Fibroblast of gingiva (primary cell): ENCODE measurements at regions not wholly inside any gene's neighbourhood (a gene's known extent, or its start where the extent isn't known, plus 50 kb on each side); places are given as distances from the start of the nearest gene placed in this dataset.
"Not testable (repeated sequence)": the region's sequence is repeated elsewhere in the genome, so short reads cannot be mapped to it uniquely, and the experiment has no call there.

Experiments
- DNase-seq: peaks from one replicate; pipeline ENCODE4 v3.0.0-alpha.2; 2011; ENCODE audit warnings: low read depth

DNA sequence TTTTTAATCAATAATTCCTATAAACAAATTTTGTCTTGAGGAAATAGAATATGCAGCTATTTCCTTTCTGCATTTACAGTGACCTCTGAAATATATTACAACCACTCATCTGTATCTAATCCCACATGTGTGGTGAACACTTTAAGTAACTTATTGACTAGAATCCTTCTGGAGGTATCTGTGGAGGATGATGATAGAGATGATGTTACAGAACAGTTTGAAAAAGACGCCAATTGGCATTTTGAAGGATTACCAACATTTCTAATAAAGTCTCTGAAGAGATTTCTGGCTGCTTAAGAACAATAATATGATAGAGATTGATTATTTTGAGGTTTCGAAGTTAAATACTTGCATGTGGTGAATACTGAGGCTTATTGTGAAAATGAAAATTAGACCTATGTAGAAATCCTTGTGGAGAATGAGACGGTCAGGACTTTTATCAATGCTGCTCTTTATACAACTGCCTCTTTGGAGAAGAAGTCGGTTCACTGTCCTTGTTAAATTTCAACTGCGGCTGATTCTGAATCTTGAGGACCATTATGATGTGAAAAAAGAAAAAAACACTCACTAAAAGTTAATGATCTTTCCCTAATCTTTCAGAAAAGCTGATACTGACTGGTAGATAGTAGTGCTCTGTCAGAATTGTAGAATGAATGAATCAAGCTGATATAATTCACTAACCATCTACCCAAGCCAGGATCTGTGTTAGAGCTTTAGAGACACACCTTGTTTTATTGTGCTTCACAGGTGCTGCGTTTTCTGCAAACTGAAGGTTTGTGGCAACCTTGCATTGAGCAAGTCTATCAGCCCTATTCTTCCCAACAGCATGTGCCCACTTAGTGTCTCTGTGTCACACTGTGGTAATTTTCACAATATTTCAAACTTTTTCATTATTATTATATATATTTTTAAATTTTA lies 204.7 kb downstream of the SPRY1 start:
- DNase-seq: no peak

DNA sequence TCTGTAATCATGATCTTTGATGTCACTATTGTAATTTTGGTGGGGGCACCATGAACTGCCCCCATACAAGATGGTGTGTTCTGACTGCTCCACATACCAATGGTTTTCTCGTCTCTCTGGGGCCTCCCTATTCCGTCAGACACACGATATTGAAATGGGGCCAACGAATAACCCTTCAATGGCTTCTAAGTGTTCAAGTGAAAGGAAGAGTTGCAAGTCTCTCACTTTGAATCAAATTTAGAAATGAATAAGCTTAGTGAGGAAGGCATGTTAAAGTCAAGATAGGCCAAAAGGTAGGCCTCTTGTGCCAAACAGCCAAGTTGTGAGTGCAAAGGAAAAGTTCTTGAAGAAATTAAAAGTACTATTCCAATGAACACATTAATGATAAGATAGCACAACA lies 205.4 kb downstream of the SPRY1 start:
- no peak for DNase-seq

DNA sequence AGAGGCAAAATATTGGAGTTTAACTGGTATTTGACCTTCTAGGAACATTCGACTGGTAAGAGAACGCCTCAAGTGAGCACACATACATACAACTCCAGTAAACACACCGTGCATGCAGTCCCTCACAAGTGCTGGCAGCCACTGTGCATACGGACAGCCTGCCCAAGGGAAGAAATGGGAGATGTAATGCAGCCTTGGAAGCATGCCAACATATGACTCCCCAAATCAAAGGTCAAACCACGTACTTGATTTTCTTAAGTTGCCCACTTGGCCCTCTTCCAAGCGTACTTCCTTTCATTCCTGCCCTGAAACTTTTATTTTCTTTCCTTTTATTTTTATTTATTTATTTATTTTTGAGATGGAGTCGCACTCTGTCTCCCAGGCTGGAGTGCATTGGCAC lies 206.6 kb downstream of the SPRY1 start:
- DNase-seq: peak; percentile 50

DNA sequence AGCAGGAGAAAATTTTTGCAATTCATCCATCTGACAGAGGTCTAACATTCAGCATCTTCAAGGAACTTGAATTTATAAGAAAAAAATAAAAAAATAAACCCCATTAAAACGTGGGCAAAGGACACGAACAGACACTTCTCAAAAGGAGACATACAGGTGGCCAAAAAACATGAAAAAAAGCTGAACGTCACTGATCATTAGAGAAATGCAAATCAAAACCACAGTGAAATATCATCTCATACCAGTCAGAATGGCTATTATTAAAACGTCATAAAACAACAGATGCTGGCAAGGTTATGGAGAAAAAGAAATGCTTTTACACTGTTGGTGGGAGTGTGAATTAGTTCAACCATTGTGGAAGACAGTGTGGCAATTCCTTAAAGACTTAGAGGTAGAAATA lies 209.2 kb downstream of the SPRY1 start:
- not testable (repeated sequence) for DNase-seq

DNA sequence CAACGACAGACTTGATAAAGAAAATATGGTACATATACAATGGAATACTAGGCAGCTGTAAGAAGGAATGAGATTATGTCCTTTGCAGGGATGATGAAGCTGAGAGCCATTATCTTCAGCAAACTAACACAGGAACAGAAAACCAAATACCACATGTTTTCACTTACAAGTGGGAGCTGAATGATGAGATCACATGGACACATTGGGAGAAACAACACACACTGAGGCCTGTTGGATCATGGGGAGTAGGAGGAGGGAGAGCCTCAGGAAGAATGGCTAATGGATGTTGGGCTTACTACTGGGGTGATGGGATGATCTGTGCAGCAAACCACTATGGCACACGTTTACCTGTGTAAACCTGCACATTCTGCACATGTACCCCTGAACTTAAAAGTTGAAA lies 209.7 kb downstream of the SPRY1 start:
- DNase-seq: no peak

DNA sequence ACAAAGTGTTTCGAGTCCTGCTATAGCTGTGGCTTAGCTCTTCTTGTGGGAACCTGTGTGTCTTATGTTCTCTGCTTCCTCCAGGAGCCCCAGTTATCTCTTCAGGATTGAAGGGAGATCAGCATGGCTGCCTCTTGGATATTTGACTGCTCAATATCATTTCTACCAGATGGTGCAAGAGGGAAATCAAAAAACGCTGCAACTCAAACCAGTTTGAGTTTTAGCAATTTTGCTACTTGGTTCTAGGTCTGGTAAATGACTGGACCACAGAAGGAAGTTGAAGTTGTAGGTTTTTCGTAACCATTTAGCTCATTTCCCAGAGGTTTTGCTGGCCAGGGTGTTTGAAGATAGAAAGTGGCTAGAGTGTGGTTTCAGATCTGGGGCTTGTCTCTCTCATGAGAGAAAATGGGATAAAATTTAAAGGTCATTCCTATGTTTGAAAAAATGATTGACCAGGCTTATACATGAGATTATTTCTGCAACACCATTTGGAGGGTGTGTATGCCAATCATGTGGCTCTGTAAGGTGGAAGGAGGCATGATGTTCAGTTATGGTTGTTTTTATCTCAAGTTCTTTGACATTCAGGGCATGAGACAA lies 210.4 kb downstream of the SPRY1 start:
- no peak for DNase-seq

DNA sequence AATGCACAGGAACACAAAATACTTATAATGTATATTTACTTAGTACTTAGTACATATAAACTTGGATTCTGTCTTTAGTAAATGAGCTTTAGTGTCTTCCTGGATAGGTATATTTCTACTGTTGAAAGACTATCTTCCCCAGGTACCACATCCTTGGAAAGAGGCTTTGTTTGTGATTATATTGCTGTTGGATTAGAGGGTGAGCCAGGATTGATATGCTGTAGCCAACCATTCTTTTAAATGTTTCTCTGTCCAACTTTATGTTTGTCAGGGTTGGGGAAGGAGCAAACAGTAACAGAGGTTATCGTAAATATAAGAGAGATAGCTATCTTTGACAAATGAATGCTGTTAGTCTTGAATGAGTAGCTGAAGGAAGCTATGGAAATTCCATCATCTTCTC lies 213.2 kb downstream of the SPRY1 start:
- no peak for DNase-seq

DNA sequence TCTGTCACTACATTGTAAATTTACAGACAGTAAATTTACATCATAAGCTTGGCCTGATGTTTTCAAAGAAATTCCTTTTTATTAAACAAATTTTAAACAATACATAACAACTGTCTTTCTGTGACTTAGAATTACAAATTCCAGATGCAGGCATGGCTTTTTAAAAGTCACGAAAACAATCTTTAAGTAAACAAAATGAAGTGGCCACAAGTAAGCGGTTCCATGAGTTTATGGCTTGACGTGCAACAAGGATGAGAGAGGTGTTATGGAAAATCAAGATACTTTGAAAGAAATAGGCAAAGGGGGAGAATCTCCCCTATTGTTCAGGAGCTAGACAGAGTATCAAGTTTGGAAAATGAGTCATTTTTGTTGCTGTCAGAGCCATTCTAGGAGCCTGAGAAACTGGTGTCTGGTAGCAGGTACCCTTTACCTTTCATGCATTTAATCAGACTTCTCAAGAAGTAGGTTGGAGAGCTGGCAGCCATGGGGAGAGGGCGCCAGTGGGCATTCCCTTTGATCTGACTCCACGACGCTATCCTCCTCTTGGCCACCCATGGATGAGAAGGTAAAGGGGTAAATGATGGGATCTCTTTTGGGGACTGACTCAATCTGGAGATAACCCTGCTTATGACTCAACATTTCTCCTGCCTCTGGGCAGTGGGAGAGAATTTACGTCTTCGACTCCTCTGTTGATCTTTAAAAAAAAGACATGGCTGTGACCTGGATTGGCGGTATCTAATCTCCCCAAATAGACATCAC lies 217.2 kb downstream of the SPRY1 start:
- DNase-seq: peak; percentile 40

DNA sequence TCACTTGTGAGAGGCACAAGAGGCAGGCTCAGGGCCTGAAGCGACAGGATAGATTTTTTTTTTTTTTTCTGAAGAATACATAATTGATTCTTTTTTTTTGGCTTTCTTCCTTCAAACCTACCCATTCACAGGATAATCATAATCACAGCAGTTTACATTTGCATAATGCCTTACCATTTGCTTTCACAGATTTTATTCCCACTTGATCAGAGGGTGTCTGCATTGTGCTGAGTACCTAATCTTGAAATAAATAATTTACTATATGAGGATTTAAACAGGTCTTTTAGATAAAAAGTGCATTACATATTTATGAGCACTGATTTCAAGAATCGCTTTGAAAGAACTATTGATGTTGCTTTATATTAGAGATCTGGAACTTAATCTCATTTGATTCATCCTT lies 219.3 kb downstream of the SPRY1 start:
- no peak for DNase-seq

DNA sequence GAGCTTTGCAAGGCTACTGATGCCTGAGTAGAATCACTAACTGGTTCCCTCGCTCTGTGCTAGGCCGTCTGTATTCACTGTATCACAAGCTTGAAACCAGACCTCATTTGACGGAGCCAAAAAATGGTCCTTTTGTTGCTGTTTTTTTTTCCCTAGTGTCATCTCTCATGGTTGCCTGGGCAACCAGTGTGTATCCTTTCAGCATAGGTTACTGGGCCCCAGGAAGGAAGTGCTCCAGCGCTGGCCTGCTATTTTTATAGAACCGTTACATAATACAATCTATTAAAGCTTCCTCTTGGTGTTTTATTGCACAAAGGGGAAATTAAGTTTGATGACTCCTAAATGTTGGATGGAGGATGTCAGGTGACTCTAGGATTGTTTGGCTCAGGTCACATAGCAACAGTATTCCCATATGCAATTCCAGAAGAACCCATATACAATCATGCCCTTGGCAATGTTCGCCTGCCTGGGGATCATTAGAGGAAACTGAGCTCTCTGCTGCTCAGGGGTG lies 220.4 kb downstream of the SPRY1 start:
- peak; percentile 60 for DNase-seq

DNA sequence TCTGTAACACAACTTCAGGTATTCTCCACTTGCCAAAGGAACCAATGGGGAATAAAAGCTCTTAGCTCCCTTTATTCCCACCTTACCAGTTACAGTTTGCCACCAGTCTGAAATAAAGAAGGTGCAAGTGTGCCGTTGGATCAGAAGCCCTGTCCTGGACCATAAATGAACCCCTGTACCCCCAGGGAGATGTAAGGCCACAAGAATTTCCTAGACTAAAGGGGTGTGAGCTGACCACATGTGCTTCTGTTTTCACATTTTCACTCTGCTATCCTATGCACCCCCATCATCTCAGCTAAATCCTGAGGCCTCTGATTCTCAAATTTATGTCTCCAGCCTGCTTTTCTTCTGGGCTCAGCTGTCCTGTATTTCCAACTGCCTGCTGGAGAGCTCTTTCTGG lies 221.2 kb downstream of the SPRY1 start:
- DNase-seq: no peak

DNA sequence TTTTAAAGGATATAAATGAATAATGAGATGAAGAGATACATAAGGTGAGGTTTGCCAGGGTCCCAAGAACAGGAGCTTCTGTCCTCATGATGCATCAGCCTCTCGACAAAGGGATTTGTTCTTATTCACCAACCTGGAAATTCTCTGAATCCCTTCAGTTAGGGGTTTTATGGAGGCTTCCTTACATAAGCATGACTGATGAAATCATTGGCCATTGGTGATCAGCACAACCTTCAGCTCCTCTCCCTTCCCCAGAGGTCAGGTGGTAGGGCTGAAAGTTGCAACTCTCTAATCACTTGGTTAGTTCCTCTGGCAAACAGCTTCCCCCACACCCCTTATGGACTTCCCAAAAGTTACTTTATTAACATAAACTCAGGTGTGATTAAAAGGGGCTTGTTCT lies 222.0 kb downstream of the SPRY1 start:
- no peak for DNase-seq

DNA sequence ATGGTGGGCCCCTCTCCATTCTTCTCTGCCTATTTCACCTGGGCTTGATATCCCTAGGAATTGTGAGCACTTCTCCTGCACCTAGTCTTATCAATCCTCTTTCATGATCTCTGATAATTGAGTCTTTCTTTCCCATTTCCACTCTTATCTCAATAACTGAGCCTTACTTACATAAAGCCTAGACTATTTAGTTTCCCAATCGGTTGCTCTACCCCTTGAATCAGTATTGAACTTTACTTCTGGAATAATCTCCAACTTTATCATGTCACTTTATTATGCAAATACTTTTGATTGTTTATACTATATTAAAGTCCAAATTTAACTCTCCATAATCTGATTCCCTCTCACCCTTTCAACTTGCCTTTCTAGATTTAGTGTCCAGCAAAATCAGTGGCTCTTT lies 222.7 kb downstream of the SPRY1 start:
- DNase-seq: no peak

DNA sequence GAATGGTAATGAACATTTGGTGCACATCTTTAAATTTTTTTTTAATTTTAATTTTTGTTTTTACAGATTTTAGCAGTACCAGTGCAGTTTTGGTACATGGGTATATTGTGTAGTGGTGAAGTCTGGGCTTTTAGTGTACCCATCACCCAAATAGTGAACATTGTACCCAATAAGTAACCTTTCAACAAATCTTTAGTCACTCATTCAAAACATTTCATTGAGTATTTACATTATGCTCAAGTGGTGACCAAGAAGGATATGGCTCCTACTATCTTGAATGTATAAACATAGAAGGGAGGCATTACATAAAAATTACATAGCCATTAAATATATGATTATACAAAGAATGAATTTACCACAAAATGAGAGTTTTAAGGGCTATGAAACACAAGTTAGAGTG lies 223.3 kb downstream of the SPRY1 start:
- no peak for DNase-seq

DNA sequence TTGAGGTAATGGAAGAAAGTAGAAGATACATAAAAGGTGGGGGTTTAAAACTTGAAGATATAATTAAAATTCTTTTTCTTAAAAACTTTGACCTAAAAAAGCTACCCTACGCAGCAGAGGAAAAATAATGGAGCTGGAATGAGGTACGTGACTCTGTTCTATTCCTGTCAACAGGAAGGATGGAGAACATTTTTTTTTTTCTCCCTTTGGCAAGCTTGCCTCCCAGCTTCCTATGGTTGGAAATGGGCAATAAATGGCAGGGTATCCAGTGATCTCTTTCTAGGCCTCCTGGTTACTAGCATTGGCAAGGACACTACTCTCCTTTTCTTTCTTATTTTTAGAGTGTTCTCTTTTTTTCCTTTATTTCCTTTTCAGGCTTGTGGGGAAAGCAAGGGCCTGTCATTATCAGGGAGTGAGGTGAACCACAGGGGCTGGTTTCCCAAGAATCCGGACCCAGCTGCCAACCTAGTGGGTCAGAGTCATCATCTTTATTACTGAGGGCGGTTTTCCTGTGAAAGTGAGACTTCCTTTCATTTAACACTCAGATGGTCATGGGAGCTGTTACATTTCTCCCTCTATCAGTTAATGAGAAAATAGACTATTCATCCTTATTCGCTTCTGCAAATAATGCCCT lies 224.6 kb downstream of the SPRY1 start:
- no peak for DNase-seq

DNA sequence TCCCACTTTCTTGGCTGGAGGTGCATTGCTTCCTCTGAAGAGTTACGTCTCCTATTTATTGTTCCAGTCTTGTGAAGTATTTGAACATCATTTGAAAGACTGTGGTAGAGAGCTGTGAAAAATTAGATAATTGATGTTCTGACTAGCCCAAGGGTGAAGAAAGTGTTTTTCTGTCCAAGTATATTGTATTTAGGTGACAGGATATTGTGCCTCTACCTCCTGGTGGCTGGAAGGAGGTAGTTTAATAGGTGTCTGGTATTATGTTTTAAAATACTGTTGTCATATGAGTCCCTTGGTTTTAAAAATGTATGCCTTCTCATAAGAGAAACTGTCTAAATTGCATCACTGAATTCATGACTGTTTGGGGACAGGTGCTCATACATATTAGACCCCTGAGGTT lies 226.0 kb downstream of the SPRY1 start:
- DNase-seq: no peak

DNA sequence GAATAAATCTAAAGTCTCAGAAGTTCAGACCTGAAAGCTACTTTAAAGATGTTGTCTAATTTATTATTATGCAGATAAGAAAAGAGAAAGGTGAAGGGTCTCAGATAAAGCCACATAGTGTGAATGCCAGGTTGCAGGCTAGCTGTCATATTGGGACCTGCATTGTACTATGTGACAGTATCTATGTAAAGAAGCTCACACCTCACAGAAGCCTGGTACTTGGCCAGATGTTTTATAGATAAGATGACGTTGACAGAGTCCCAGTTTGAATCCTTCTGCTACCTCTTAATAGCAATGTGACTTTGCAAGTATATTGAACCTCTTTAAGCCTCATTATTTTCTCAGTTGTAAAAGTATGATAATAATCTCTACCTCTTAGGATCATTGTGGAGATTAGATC lies 227.0 kb downstream of the SPRY1 start:
- DNase-seq: no peak

DNA sequence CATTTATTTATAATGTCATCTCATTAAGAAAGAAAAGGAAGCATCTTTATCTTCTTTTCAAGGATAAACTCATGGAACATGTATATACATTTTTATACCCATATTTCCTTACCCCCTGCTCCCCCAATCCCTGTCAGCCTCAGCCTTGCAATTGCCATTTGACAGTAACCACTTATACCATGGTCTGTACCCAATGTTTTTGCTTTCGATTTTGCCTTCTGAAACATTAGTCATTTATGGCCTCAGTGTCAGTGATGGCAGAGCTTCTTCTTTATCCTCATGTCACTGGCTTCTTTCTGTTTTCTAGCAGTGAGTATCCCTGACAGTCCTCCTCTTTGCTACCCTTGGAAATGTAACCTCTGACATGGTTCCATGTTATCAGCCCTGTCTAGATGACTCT lies 228.4 kb downstream of the SPRY1 start:
- no peak for DNase-seq

DNA sequence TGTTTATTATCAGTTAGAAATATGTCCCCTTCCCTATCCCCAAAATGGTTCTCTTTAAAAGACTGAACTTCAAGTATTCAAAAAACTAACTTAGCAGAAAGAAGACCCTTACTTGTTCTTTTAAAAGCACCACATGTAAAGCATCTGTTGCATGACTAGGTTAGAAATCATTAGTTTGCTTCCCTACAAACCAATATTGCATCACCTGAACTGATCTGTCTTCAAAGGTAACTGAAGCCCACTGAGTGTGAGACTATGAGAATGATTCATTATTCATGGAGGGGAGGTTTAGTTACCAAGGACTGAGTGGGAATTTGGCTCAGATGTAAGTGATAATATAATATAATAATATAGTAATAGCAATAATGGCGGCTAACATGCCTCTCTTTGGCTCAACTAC lies 231.7 kb downstream of the SPRY1 start:
- no peak for DNase-seq

DNA sequence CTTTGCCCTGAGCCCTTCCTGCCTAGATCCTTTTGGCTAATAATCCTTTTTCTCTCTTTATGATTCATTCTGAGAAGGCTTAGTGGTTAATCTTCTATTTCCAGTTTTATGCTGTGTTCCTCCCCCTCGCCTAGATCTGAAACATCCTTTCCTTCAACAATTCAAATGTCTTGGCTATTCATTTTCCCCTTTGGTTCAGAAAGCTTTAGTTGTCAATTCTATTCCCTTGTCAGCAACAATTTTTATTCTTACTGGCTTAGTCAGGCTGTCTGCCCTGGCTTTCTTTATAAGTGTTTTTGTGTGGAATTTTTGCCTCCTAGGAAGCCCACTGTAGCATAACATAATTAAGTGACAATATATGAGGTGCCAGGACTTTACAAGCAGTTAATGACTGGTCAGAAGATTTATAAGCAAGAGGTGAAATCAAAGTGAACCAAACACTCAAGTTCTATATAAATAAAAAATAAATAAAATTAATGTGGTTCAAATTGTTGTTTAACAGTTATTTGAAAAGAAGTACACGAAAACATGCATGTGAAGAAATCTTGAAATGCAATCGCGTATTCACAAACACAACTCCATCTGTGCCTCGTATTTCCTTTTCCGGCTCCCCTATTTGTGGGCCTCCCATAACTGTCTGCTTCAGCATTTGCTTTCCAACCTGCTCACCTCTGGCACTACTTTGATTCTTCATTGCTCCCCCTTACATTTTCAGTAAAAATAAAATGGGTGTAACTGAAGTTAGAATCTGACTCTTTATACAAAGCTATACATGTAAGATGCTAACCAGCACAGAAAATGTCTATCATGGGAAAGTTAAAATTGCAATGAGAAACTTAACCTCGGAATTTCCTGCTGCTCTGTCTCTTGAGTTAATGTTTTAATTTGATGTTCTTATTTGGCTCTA lies 235.4 kb downstream of the SPRY1 start:
- DNase-seq: no peak

DNA sequence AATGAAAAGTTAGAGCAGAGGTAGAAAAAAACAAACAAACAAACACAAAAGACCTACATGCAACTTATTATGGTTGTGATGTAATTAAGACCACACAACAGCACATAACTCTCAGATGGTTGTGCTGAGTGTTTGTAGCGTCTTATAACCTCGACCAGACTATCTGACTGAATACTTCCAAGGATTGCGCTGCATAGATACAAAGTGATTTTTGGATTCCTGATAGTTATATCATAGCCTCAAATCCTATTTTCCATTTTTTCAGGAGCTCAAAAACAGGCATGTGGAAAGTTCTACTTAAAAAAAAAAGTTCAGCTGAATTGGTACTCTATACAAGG lies 236.1 kb downstream of the SPRY1 start:
- no peak for DNase-seq
